OCI-LY7 (cell line): ENCODE measurements at regions not wholly inside any gene's neighbourhood (a gene's known extent, or its start where the extent isn't known, plus 50 kb on each side); places are given as distances from the start of the nearest gene placed in this dataset.
"Not testable (repeated sequence)": the region's sequence is repeated elsewhere in the genome, so short reads cannot be mapped to it uniquely, and the experiment has no call there.

Source experiments
- EZH2phosphoT487 ChIP-seq: fragments of 200-600 bp; sonication (generic); IDR thresholded peaks from 2 replicates; pipeline ENCODE4 v1.6.1; 2018; ENCODE audit warnings: low read depth, borderline replicate concordance, mild to moderate bottlenecking, mixed run types, antibody characterized with exemption, low read length, moderate library complexity, mixed read lengths
- TF ChIP-seq, protein P1 (sequence below): fragments of 200-600 bp; sonication (generic); conservative IDR thresholded peaks from 2 replicates; pipeline ENCODE4 v1.5.1; 2014; ENCODE audit warnings: mild to moderate bottlenecking, antibody characterized with exemption, low read length, moderate library complexity, mixed read lengths

DNA sequence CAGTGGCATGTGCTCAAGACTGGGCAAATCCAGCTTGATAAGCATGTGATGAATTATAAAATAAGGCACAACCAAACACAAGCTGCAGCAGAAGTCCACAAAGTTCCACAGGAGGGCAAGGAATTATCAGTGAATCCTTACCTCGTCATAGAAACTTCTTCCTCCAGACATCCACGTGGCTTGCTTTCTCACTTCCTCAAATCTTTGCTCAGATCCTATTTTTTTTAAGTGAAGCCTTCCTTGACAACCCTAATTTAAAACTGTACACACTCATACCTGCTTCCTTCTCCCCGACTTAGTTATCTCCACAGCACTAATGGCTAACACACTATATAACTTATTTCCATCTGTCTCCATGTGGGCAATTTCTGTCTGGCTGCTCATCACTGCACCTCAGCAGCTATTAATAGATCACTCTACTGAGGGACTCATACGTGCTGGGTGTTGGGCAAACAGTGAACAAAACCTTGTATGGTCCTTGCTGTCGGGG, 320.7 kb downstream of the KLF13 start:
- TF ChIP-seq, protein P1, sequence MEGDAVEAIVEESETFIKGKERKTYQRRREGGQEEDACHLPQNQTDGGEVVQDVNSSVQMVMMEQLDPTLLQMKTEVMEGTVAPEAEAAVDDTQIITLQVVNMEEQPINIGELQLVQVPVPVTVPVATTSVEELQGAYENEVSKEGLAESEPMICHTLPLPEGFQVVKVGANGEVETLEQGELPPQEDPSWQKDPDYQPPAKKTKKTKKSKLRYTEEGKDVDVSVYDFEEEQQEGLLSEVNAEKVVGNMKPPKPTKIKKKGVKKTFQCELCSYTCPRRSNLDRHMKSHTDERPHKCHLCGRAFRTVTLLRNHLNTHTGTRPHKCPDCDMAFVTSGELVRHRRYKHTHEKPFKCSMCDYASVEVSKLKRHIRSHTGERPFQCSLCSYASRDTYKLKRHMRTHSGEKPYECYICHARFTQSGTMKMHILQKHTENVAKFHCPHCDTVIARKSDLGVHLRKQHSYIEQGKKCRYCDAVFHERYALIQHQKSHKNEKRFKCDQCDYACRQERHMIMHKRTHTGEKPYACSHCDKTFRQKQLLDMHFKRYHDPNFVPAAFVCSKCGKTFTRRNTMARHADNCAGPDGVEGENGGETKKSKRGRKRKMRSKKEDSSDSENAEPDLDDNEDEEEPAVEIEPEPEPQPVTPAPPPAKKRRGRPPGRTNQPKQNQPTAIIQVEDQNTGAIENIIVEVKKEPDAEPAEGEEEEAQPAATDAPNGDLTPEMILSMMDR = not testable (repeated sequence)
- TF ChIP-seq EZH2phosphoT487 = not testable (repeated sequence)
